ENCODE measurements at regions not wholly inside any gene's neighbourhood (a gene's known extent, or its start where the extent isn't known, plus 50 kb on each side); places are given as distances from the start of the nearest gene placed in this dataset.

DNA sequence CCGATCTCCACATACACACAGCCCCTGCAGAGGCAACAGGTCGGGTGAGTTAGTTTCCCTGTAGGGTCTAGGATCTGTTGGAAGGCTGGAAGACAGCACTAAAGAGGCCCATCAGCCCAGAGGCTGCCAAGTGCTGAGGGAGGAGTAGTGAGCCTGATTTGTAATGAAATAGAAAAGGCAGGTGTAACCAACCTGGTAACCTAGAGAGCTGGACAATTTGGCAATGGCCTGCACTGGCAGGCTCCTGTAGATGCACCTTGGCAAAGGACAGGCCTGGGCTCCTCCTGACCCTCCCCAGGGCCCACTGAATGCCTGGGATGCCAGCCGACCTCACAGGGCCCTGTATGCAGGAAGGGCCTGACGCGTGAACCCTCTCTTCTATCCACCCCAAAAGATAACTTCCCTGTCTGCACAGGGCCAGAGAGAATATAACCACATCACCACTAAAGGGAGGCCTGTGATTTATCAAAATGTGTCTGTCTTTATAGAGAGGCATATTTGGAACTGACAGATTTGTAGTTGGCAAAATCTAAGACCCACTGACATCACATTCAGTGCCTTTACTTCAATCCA, 225.1 kb upstream of the CHRNA7 start:
- TF ChIP-seq, protein P1, sequence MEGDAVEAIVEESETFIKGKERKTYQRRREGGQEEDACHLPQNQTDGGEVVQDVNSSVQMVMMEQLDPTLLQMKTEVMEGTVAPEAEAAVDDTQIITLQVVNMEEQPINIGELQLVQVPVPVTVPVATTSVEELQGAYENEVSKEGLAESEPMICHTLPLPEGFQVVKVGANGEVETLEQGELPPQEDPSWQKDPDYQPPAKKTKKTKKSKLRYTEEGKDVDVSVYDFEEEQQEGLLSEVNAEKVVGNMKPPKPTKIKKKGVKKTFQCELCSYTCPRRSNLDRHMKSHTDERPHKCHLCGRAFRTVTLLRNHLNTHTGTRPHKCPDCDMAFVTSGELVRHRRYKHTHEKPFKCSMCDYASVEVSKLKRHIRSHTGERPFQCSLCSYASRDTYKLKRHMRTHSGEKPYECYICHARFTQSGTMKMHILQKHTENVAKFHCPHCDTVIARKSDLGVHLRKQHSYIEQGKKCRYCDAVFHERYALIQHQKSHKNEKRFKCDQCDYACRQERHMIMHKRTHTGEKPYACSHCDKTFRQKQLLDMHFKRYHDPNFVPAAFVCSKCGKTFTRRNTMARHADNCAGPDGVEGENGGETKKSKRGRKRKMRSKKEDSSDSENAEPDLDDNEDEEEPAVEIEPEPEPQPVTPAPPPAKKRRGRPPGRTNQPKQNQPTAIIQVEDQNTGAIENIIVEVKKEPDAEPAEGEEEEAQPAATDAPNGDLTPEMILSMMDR (IDR thresholded peaks at IDR 0.05), result no peak
- TF ChIP-seq EP300 (IDR thresholded peaks at IDR 0.05), result no peak
